CD4-positive, CD25-positive, alpha-beta regulatory T cell (primary cell): ENCODE measurements at regions not wholly inside any gene's neighbourhood (a gene's known extent, or its start where the extent isn't known, plus 50 kb on each side); places are given as distances from the start of the nearest gene placed in this dataset.
"Not testable (repeated sequence)": the region's sequence is repeated elsewhere in the genome, so short reads cannot be mapped to it uniquely, and the experiment has no call there.

ENCODE experiments used
- ATAC-seq, 2 donors: fragments of 150-1000 bp; cut with Tn5 transposase; one replicate each; pipeline ENCODE4 v1.10.0; 2021; ENCODE audit warnings: low read depth in 2 of 2, moderate number of reproducible peaks in 2 of 2, moderate library complexity in 1 of 2
- DNase-seq, 3 donors: peaks; one replicate each; pipeline versions ENCODE4 v3.0.0 to v3.0.0-alpha.2; 2012 to 2022; ENCODE audit warnings: mixed read lengths in 1 of 3
- H3K27ac ChIP-seq: one replicate; pipeline ENCODE4 v1.7.0; 2013; ENCODE audit warnings: mild to moderate bottlenecking, low read length; ENCODE audit not compliant: insufficient read depth, poor library complexity, severe bottlenecking
- H3K27me3 ChIP-seq: one replicate; pipeline ENCODE4 v1.7.0; 2013; ENCODE audit warnings: low read length; ENCODE audit not compliant: control insufficient read depth, insufficient read depth
- H3K36me3 ChIP-seq: one replicate; pipeline ENCODE4 v1.7.0; 2013; ENCODE audit warnings: mild to moderate bottlenecking, low read length, moderate library complexity; ENCODE audit not compliant: control insufficient read depth, insufficient read depth
- H3K4me1 ChIP-seq: 2 replicates; pipeline ENCODE4 v1.7.0; 2013; ENCODE audit warnings: mild to moderate bottlenecking, low read length; ENCODE audit not compliant: insufficient read depth, control insufficient read depth, poor library complexity, severe bottlenecking
- H3K4me3 ChIP-seq: one replicate; pipeline ENCODE4 v1.7.0; 2013; ENCODE audit warnings: low read depth, mild to moderate bottlenecking, low read length, moderate library complexity
- H3K9me3 ChIP-seq, 2 experiments: 1 replicate in 1 of 2; 2 replicates in 1 of 2; pipeline ENCODE4 v1.7.0; 2013; ENCODE audit warnings: low read length in 2 of 2, mild to moderate bottlenecking in 1 of 2, moderate library complexity in 1 of 2; ENCODE audit not compliant: control insufficient read depth in 2 of 2
- H3K27ac Mint-ChIP-seq, 3 donors: one replicate each; pipeline ENCODE4 v1.8.0; 2020 to 2022; ENCODE audit warnings: mild to moderate bottlenecking in 3 of 3, mixed read lengths in 3 of 3, moderate library complexity in 2 of 3
- H3K27me3 Mint-ChIP-seq: one replicate; pipeline ENCODE4 v1.8.0; 2022; ENCODE audit warnings: mild to moderate bottlenecking, mixed read lengths
- H3K36me3 Mint-ChIP-seq: one replicate; pipeline ENCODE4 v1.8.0; 2020; ENCODE audit warnings: mixed read lengths
- H3K4me1 Mint-ChIP-seq, 4 donors: one replicate each; pipeline ENCODE4 v1.8.0; 2020 to 2022; ENCODE audit warnings: mixed read lengths in 4 of 4, mild to moderate bottlenecking in 1 of 4
- H3K4me3 Mint-ChIP-seq, 4 donors: one replicate each; pipeline ENCODE4 v1.8.0; 2020 to 2022; ENCODE audit warnings: mild to moderate bottlenecking in 4 of 4, mixed read lengths in 4 of 4, moderate library complexity in 3 of 4
- H3K9me3 Mint-ChIP-seq, 7 donors: one replicate each; pipeline ENCODE4 v1.8.0; 2020 to 2022; ENCODE audit warnings: mixed read lengths in 7 of 7, mild to moderate bottlenecking in 3 of 7, moderate library complexity in 2 of 7

- H3K4me1 Mint-ChIP-seq: no peaks in the 10 kb centered on the region
- DNase-seq (no peak), ATAC-seq (no peak)
- no peaks in the 10 kb centered on the region for H3K27me3 Mint-ChIP-seq
- H3K27ac Mint-ChIP-seq: no peak overlapping the region
- no peak overlapping the region for H3K4me3 Mint-ChIP-seq
- Histone ChIP-seq H3K4me1 (no peaks in the 10 kb centered on the region), H3K36me3 (no peaks in the 10 kb centered on the region), H3K27ac (no peak overlapping the region), H3K27me3 (no peaks in the 10 kb centered on the region), H3K9me3 (peaks cover 0 to 2% of the 10 kb centered on the region in 2 experiments), H3K4me3 (no peak overlapping the region)
- H3K36me3 Mint-ChIP-seq: peaks cover 3% of the 10 kb centered on the region
- peaks cover 3 to 23% (median 4%) of the 10 kb centered on the region in 7 donors for H3K9me3 Mint-ChIP-seq
These were observed 149.0 kb upstream of the UBE3A start for GRCh38 chr15:25587616-25588340.

GRCh38 chr15:25582886-25583285 lies 144.1 kb upstream of the UBE3A start:
- Mint-ChIP-seq H3K4me1 (no peaks in the 10 kb centered on the region), H3K36me3 (no peaks in the 10 kb centered on the region), H3K9me3 (peaks cover 3 to 13% (median 7%) of the 10 kb centered on the region in 7 donors), H3K27ac (no peak overlapping the region), H3K27me3 (no peaks in the 10 kb centered on the region), H3K4me3 (no peak overlapping the region)
- Histone ChIP-seq H3K9me3 (peaks cover 0 to 2% of the 10 kb centered on the region in 2 experiments), H3K36me3 (no peaks in the 10 kb centered on the region), H3K27me3 (no peaks in the 10 kb centered on the region), H3K27ac (no peak overlapping the region), H3K4me1 (no peaks in the 10 kb centered on the region), H3K4me3 (no peak overlapping the region)
- no peak for DNase-seq
- ATAC-seq: no peak

GRCh38 chr15:25579127-25579526 lies 140.3 kb upstream of the UBE3A start:
- Mint-ChIP-seq H3K36me3 (no peaks in the 10 kb centered on the region), H3K27ac (no peak overlapping the region), H3K4me1 (no peaks in the 10 kb centered on the region), H3K9me3 (peaks cover 2 to 11% (median 7%) of the 10 kb centered on the region in 7 donors), H3K4me3 (no peak overlapping the region), H3K27me3 (no peaks in the 10 kb centered on the region)
- Histone ChIP-seq H3K4me1 (no peaks in the 10 kb centered on the region), H3K27me3 (no peaks in the 10 kb centered on the region), H3K27ac (no peak overlapping the region), H3K9me3 (no peaks in the 10 kb centered on the region), H3K36me3 (no peaks in the 10 kb centered on the region), H3K4me3 (no peak overlapping the region)
- DNase-seq (no peak), ATAC-seq (no peak)

- ATAC-seq (no peak), DNase-seq (no peak)
- no peaks in the 10 kb centered on the region for H3K9me3 ChIP-seq
- Mint-ChIP-seq H3K4me3 (no peak overlapping the region), H3K36me3 (no peaks in the 10 kb centered on the region), H3K4me1 (no peaks in the 10 kb centered on the region), H3K27me3 (no peaks in the 10 kb centered on the region), H3K9me3 (peaks cover 0 to 9% (median 4%) of the 10 kb centered on the region in 7 donors), H3K27ac (no peak overlapping the region)
- no peaks in the 10 kb centered on the region for H3K27me3 ChIP-seq
- no peak overlapping the region for H3K27ac ChIP-seq
- no peak overlapping the region for H3K4me3 ChIP-seq
- H3K36me3 ChIP-seq: no peaks in the 10 kb centered on the region
- H3K4me1 ChIP-seq: no peaks in the 10 kb centered on the region
These were observed 133.4 kb upstream of the UBE3A start for GRCh38 chr15:25572191-25572590.

- no peaks in the 10 kb centered on the region for H3K36me3 Mint-ChIP-seq
- no peaks in the 10 kb centered on the region for H3K9me3 ChIP-seq
These were observed 129.9 kb upstream of the UBE3A start for GRCh38 chr15:25568751-25569150.

GRCh38 chr15:25566545-25566944 lies 127.7 kb upstream of the UBE3A start:
- H3K9me3 ChIP-seq, H3K36me3 ChIP-seq, ATAC-seq, H3K4me1 Mint-ChIP-seq, H3K27ac ChIP-seq, H3K4me1 ChIP-seq, H3K4me3 ChIP-seq, H3K4me3 Mint-ChIP-seq, H3K27me3 Mint-ChIP-seq, H3K27ac Mint-ChIP-seq, H3K27me3 ChIP-seq, H3K36me3 Mint-ChIP-seq, DNase-seq: not testable (repeated sequence)
- H3K9me3 Mint-ChIP-seq: peaks cover 0 to 12% (median 4%) of the 10 kb centered on the region in 7 donors

More at GRCh38 chr15:25568751-25569150, 129.9 kb upstream of the UBE3A start:
- H3K9me3 Mint-ChIP-seq: peaks cover 0 to 12% (median 4%) of the 10 kb centered on the region in 7 donors
- no peak for DNase-seq
- H3K27me3 ChIP-seq: no peaks in the 10 kb centered on the region
- peak overlapping the region in 1 of 4 donors; percentile 51 for H3K4me3 Mint-ChIP-seq
- no peaks in the 10 kb centered on the region for H3K27me3 Mint-ChIP-seq
- ATAC-seq: no peak
- no peaks in the 10 kb centered on the region for H3K4me1 ChIP-seq
- H3K27ac Mint-ChIP-seq: no peak overlapping the region
- H3K4me3 ChIP-seq: no peak overlapping the region
- H3K36me3 ChIP-seq: no peaks in the 10 kb centered on the region
- H3K27ac ChIP-seq: no peak overlapping the region
- H3K4me1 Mint-ChIP-seq: no peaks in the 10 kb centered on the region

GRCh38 chr15:25565470-25566264 lies 126.8 kb upstream of the UBE3A start:
- no peak overlapping the region for H3K4me3 ChIP-seq
- no peaks in the 10 kb centered on the region for H3K36me3 Mint-ChIP-seq
- ATAC-seq: no peak
- no peak overlapping the region for H3K4me3 Mint-ChIP-seq
- no peaks in the 10 kb centered on the region for H3K4me1 Mint-ChIP-seq
- H3K36me3 ChIP-seq: no peaks in the 10 kb centered on the region
- no peak for DNase-seq
- no peak overlapping the region for H3K27ac ChIP-seq
- H3K27ac Mint-ChIP-seq: no peak overlapping the region
- no peaks in the 10 kb centered on the region for H3K27me3 ChIP-seq
- H3K4me1 ChIP-seq: no peaks in the 10 kb centered on the region
- H3K27me3 Mint-ChIP-seq: no peaks in the 10 kb centered on the region
- H3K9me3 Mint-ChIP-seq: peaks cover 0 to 12% (median 4%) of the 10 kb centered on the region in 7 donors
- no peaks in the 10 kb centered on the region for H3K9me3 ChIP-seq
